NCI-H2196 (cell line): ENCODE measurements at regions not wholly inside any gene's neighbourhood (a gene's known extent, or its start where the extent isn't known, plus 50 kb on each side); places are given as distances from the start of the nearest gene placed in this dataset.

Experiments
- DNase-seq: peaks from one replicate; lab custom pipeline; 2025; ENCODE audit not compliant: unreplicated experiment; lab: John Stamatoyannopoulos, UW

DNA sequence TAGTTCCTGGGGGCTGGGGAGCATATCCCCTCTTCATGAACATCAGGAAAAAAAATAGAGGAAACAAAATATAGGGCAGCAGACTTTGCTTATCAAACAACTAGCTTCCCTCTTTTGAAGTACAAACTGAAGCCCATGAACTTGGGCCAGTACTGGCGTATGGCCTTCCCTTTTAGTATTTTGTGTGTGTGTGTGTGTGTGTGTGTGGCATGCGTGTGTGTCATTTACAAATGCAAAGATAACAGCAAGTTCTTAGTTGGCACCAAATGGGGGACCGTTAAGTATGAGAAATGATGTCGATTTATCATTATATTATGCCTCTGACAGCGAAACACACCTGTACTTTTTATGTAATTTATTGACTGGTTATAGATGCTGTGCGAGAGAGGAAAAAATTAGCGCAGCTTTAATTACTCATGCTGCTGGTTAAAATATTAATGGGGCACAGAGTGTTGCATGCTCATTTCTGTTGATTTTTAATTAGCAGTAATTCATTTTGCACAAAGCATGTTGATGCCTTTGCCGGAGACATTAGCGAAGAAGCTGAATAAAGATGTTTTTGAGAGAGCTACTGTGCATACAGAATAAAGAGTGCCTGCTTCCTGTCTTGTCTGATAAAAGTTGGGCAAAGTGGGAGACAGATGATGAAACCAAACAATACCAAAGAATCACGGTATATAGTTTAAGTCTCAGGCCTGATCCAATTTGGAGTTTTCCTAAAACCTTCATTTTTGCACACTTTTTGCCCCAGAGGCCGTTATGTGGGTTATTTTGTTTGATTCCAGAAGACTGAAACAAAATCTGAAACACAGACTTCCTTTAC, 297.1 kb downstream of the SATB1 start:
- DNase-seq, result no peak

GRCh38 chr3:18127174-18127858, 297.8 kb downstream of the SATB1 start:
- no peak for DNase-seq

DNA sequence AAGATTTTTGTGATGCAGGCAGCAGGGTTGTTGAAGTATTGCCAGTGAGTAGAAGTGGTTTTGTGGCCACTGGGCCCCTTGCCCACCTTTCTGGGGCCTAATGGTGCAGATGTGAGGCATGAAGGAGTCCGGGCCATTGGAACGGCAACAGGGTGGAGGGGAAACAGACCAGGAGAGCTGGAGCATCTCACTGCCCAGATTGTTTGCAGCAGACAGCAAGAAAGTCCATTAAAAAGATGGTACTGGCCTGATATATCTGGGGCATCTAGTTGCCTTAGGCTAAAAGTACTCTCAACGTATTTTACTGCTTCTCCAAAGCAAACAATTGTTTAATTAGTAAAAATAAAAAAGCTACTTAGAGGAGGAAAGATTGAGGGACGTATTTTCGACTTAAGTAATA, 298.4 kb downstream of the SATB1 start:
- no peak for DNase-seq

DNA sequence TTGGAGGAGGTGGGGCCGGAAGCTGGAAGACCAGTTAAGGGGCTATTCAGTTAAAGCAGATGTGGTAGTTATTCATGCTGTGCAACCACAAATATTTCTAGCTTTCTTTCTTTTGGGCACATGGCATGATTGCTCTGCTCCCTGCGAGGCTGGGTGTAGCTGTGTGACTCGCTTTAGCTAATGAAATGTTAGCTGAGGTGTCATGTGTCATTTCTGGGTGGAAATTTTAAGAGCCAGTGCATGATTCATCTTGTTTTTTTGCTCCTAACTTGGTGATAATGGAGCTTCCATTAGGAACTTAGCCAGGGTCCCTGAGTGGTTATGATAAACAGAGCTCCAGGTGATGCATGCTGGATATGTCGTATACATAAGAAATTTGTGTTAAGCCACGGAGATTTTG, 300.6 kb downstream of the SATB1 start:
- no peak for DNase-seq

- DNase-seq, result no peak
These were observed 302.9 kb downstream of the SATB1 start for GRCh38 chr3:18122264-18122663.

DNA sequence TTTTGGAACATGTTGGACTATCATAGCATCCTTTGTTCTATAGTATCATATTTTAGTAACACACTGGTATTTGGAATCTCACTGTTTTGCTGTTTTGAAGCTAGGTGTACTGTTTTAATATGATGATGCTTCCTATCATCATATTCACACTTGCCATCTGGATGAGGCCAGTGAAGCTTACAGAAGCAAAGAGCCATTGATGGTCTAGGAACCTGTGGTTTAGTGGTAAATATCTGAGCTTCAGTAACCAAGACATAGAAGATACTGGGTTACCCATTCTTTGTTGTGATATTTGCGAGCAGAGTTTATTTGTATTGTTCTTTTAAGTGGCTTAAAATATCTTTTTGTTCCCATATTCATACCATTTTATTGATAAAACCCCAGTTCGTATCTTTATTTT, 304.1 kb downstream of the SATB1 start:
- no peak for DNase-seq

DNA sequence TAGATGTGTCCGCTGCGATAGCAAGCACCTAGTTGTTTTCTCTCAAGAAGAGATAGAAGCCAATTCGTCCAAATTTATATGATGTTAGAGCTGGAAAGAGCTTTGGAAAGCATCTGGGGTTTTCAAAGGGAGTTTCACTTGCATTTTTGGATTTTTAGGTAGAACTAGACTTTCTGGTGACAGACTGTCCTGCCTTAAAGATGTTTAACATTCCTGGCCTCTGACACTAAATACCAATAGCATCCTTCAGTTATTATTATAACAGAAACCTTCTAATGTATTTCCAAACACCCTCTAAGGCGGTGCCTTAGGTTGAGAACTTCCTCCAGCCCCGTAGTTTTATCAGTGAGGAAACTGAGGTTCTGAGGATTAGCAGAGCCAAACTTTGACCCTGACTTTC, 305.3 kb downstream of the SATB1 start:
- no peak for DNase-seq

DNA sequence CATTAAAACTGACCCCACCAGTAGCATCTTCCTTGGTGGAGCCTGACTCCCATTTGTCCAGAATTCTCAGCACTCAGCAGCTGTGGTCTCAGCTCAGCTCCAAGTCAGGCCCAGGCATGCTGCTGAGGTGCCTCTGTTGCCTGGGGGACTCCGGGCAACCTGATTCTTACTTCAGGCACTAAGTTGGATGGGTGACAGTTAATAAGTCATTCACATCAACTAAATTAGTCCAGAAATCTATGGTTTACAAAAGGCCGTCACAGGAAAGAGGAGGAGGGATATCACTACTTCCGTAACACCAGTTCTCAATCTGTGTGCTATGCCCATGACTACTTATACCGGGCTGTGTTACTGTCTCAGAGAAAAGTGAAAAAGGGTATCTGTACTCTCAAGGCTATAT, 310.2 kb downstream of the SATB1 start:
- DNase-seq, result no peak

GRCh38 chr3:18113417-18113816, 311.7 kb downstream of the SATB1 start:
- no peak for DNase-seq

DNA sequence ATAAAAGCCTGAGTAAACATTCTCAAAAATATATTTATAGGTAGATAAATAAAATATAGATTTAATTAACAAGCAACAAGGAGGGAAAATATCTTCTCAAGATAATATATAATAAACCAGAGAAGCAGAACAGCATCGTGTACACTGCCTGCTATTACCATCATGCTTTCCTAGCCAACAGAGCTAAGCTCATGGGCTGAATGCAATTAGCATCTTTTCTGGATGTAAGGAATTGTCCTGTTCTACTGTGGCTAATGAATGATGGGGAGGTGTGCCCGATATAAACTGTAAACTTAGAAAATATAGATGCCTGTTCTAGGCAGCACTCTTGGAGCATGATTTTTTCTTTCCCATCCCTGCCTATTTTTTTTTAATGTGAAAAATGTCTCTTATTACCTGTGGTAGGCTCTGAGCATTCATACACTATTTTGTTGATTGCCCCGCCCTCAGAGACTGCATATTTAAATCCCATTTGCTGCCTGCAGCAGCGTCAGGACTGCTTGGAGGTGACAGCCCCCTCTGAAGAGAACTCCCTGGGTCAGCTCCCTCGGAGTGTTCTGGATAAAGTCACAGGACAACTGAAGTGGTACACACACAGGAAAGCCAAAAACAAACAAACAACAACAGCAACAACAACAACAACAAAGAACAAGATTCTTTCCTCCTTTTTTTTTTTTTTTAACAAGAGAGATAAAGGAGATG, 312.3 kb downstream of the SATB1 start:
- no peak for DNase-seq

- DNase-seq, result peak; percentile 9
These were observed 313.3 kb downstream of the SATB1 start for GRCh38 chr3:18111796-18112232.

DNA sequence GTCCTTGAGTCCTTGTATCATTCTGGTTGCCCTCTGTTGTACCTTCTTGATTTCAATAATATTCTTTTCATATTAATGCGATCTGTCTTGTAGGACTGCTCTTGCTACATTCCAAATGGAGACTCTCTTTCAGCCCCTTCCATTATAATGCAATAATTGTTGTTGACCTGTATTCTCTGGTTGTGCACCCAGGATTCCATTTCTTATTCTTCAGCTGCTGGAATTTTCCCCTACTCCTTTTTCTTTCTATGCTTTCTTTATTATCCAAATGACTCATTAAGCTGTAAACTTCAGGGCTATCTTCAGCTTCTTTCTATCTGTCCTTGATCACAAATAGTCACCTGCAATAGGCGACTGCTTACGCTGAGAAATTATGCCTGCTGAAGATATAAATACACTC, 321.5 kb downstream of the SATB1 start:
- DNase-seq, result no peak

GRCh38 chr3:18100121-18100520, 325.0 kb downstream of the SATB1 start:
- DNase-seq, result no peak

DNA sequence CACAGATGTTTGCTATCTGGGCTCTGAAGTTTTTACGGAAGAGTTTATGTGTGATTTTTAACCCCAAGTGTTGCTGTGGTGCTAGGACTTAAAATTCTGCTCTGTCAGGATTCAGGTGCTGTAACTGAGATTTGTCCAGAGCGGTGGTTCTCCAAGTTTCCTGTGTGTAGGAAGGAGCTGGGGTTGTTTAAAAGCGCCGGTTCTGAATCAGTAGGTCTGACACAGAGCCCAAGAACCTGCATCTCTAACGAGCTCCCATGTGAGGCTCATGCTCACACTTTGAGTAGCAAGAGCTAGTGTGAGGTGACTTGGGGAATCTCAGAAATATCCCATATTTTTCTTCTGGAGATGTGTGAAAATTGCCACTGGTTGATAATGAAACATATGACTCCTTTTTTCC, 325.5 kb downstream of the SATB1 start:
- no peak for DNase-seq

GRCh38 chr3:18098960-18099587, 326.1 kb downstream of the SATB1 start:
- no peak for DNase-seq

- no peak for DNase-seq
These were observed 327.1 kb downstream of the SATB1 start for GRCh38 chr3:18097989-18098388.

- DNase-seq, result no peak
These were observed 327.7 kb downstream of the SATB1 start for GRCh38 chr3:18097473-18097872.

- DNase-seq, result no peak
These were observed 332.4 kb downstream of the SATB1 start for GRCh38 chr3:18092726-18093125.

- no peak for DNase-seq
These were observed 334.8 kb downstream of the SATB1 start for GRCh38 chr3:18090377-18090776.

DNA sequence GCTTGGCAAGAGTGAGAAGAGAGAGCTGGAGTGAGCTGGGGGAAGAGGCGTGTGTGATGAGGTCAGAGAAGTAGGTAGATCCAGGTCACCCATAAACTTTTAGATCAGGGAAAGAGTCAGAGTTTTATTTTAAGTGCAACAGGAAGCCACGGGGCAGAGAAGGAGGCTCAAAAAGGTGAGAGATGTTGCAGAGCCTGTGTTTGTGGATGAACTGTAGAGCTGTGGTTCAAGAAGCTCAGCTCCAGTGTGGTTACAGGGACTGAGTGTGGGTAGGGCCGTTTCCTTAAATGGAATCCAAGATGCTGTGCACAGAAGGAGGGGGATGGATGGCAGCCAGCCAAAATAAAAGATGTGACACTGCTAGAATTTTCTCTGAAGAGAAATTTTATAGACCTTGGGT, 337.2 kb downstream of the SATB1 start:
- DNase-seq, result no peak

DNA sequence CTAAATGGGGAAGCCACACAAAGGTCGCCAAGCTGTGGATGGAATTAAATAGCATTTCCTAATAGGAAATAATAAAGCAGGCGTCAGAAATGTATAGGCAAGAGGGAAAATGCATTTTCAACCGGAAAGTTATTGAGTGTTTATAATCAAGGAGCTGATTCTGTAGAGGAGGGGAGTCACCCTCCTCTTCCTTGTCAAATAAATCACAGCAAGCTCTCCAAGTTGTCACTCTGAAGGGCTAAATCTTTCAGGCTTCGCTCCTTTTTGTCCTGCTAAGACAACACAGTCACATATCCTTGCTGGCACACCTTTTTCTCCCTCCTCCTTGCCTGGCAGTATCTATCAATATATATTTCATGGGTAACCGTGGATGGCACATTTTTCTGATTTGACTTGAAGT, 338.4 kb downstream of the SATB1 start:
- no peak for DNase-seq

DNA sequence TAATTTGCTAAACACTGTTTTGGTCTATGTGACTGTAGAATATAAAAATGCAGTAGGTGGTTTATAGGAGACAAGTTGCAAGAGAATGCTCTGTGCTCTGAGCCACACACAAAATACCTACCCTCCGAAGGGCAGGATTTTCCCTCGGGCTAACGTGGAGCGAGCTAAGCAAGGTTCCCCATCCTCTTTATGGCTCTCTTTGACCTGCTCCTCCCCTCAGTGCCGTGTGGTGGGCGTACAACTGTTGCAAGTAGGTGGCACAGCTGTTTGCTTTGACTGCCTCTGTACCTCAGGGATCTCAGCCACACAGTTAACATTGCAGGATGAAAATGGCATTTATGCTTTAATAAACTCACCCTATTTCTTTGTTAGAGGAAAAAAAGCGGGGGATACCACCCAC, 339.1 kb downstream of the SATB1 start:
- no peak for DNase-seq
